ENCODE measurements at regions not wholly inside any gene's neighbourhood (a gene's known extent, or its start where the extent isn't known, plus 50 kb on each side); places are given as distances from the start of the nearest gene placed in this dataset.

GRCh38 chr13:74210693-74211393 is 76.6 kb upstream of the KLF12 start:
- DNase-seq = no peak

- DNase-seq = no peak
These were observed 72.7 kb upstream of the KLF12 start for GRCh38 chr13:74206855-74207254.

- DNase-seq = no peak
These were observed 71.9 kb upstream of the KLF12 start for GRCh38 chr13:74206061-74206561.

- DNase-seq = no peak
These were observed 71.1 kb upstream of the KLF12 start for GRCh38 chr13:74205313-74205690.

GRCh38 chr13:74204602-74205312 is 70.6 kb upstream of the KLF12 start:
- no peak for DNase-seq

- DNase-seq = no peak
These were observed 69.4 kb upstream of the KLF12 start for GRCh38 chr13:74203576-74203975.

GRCh38 chr13:74202129-74202813 is 68.1 kb upstream of the KLF12 start:
- no peak for DNase-seq

- no peak for DNase-seq
These were observed 67.3 kb upstream of the KLF12 start for GRCh38 chr13:74201530-74201929.

GRCh38 chr13:74200081-74200480 is 65.9 kb upstream of the KLF12 start:
- no peak for DNase-seq

- no peak for DNase-seq
These were observed 63.6 kb upstream of the KLF12 start for GRCh38 chr13:74197677-74198429.

- no peak for DNase-seq
These were observed 60.6 kb upstream of the KLF12 start for GRCh38 chr13:74194846-74195245.

GRCh38 chr13:74193391-74193790 is 59.2 kb upstream of the KLF12 start:
- no peak for DNase-seq

- no peak for DNase-seq
These were observed 57.2 kb upstream of the KLF12 start for GRCh38 chr13:74191410-74191809.

- no peak for DNase-seq
These were observed 56.8 kb upstream of the KLF12 start for GRCh38 chr13:74190999-74191398.

GRCh38 chr13:74187564-74187963 is 53.4 kb upstream of the KLF12 start:
- DNase-seq = no peak

GRCh38 chr13:74184283-74184682 is 50.1 kb upstream of the KLF12 start:
- no peak for DNase-seq

Data from activated CD4-positive, alpha-beta T cell treated with anti-CD3 and anti-CD28 coated beads, Interleukin-2, amount 50 U/mL, for 4 hours (primary cell).